ENCODE measurements at regions not wholly inside any gene's neighbourhood (a gene's known extent, or its start where the extent isn't known, plus 50 kb on each side); places are given as distances from the start of the nearest gene placed in this dataset.

DNA sequence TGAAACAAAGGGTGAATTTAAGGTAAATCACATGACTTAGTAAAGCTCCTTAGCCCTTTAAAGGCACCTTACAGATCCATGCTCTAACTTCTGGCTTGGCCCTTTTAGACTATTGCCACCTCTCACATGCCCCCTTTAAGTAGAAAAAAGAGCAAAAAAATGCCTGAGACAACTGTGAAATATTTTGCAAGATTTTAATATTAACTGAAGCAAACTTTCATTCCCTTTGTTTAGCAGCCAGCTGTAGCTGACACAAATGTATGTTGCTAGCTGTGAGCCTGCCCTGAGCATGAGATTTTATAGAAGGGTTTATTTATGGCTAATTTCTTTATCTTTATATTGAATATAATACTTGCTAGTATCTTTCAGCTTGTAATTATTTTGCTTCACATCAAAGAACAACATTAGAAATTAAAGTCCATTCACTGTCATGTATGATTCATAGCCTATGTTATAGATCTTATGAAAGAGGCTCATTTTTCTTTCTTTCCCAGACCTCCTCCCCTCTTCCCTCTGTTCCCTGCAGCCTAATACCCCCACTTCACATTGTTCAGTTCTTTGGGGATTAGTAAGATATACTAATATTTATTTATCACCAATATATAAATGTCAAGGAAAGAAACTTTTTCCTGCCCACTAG lies 637.2 kb upstream of the ZEB2 start:
- POLR2A ChIA-PET, result no interaction called here
- H3K4me3 ChIP-seq (ENCODE audit: low read depth, low read length), result no peak overlapping the region
- no peaks in the 10 kb centered on the region for H3K9me3 ChIP-seq (ENCODE audit: control insufficient read depth, insufficient read depth, low read depth, low read length)
- CTCF ChIA-PET, result interaction anchor here (0.6 kb wide), 1 partner anchor 508 kb away, joined by 3 read pairs; no protein-coding TSS in a partner anchor
- no peak for TF ChIP-seq ZSCAN23 (tag by site-specific recombination; IDR thresholded peaks at IDR 0.05)
- TF ChIP-seq ZNF10 (tag by site-specific recombination; IDR thresholded peaks at IDR 0.05), result no peak
- no peak for TF ChIP-seq ZNF394 (tag by site-specific recombination; IDR thresholded peaks at IDR 0.05; ENCODE audit: borderline replicate concordance)
- no peak for TF ChIP-seq ZNF211 (tag by site-specific recombination; IDR thresholded peaks at IDR 0.05; ENCODE audit: low read depth)
- no peak for TF ChIP-seq ZNF623 (tag by site-specific recombination; IDR thresholded peaks at IDR 0.05)
- TF ChIP-seq ZNF404 (tag by site-specific recombination; IDR thresholded peaks at IDR 0.05), result no peak
- no peak for TF ChIP-seq ZNF660 (tag by site-specific recombination; IDR thresholded peaks at IDR 0.05)
- no peak for TF ChIP-seq ZNF112 (tag by site-specific recombination; IDR thresholded peaks at IDR 0.05)
- TF ChIP-seq, protein P1, sequence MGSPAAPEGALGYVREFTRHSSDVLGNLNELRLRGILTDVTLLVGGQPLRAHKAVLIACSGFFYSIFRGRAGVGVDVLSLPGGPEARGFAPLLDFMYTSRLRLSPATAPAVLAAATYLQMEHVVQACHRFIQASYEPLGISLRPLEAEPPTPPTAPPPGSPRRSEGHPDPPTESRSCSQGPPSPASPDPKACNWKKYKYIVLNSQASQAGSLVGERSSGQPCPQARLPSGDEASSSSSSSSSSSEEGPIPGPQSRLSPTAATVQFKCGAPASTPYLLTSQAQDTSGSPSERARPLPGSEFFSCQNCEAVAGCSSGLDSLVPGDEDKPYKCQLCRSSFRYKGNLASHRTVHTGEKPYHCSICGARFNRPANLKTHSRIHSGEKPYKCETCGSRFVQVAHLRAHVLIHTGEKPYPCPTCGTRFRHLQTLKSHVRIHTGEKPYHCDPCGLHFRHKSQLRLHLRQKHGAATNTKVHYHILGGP (tag by site-specific recombination; IDR thresholded peaks at IDR 0.05), result no peak
- TF ChIP-seq ZNF133 (tag by site-specific recombination; IDR thresholded peaks at IDR 0.05), result no peak
- TF ChIP-seq, protein P2, sequence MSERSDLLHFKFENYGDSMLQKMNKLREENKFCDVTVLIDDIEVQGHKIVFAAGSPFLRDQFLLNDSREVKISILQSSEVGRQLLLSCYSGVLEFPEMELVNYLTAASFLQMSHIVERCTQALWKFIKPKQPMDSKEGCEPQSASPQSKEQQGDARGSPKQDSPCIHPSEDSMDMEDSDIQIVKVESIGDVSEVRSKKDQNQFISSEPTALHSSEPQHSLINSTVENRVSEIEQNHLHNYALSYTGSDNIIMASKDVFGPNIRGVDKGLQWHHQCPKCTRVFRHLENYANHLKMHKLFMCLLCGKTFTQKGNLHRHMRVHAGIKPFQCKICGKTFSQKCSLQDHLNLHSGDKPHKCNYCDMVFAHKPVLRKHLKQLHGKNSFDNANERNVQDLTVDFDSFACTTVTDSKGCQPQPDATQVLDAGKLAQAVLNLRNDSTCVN (tag by site-specific recombination; optimal IDR thresholded peaks at IDR 0.05), result no peak
- TF ChIP-seq, protein P3, sequence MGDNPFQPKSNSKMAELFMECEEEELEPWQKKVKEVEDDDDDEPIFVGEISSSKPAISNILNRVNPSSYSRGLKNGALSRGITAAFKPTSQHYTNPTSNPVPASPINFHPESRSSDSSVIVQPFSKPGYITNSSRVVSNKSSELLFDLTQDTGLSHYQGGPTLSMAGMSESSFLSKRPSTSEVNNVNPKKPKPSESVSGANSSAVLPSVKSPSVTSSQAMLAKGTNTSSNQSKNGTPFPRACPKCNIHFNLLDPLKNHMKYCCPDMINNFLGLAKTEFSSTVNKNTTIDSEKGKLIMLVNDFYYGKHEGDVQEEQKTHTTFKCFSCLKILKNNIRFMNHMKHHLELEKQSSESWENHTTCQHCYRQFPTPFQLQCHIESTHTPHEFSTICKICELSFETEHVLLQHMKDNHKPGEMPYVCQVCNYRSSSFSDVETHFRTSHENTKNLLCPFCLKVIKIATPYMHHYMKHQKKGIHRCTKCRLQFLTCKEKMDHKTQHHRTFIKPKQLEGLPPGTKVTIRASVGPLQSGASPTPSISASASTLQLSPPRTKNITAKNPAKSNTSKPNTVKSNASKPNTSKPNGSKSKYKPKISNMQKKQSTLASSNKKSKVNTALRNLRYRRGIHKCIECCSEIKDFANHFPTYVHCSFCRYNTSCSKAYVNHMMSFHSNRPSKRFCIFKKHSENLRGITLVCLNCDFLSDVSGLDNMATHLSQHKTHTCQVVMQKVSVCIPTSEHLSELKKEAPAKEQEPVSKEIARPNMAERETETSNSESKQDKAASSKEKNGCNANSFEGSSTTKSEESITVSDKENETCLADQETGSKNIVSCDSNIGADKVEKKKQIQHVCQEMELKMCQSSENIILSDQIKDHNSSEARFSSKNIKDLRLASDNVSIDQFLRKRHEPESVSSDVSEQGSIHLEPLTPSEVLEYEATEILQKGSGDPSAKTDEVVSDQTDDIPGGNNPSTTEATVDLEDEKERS (tag by site-specific recombination; IDR thresholded peaks at IDR 0.05), result no peak
- TF ChIP-seq, protein P4, sequence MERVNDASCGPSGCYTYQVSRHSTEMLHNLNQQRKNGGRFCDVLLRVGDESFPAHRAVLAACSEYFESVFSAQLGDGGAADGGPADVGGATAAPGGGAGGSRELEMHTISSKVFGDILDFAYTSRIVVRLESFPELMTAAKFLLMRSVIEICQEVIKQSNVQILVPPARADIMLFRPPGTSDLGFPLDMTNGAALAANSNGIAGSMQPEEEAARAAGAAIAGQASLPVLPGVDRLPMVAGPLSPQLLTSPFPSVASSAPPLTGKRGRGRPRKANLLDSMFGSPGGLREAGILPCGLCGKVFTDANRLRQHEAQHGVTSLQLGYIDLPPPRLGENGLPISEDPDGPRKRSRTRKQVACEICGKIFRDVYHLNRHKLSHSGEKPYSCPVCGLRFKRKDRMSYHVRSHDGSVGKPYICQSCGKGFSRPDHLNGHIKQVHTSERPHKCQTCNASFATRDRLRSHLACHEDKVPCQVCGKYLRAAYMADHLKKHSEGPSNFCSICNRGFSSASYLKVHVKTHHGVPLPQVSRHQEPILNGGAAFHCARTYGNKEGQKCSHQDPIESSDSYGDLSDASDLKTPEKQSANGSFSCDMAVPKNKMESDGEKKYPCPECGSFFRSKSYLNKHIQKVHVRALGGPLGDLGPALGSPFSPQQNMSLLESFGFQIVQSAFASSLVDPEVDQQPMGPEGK (tag by site-specific recombination; IDR thresholded peaks at IDR 0.05), result no peak
- TF ChIP-seq, protein P5, sequence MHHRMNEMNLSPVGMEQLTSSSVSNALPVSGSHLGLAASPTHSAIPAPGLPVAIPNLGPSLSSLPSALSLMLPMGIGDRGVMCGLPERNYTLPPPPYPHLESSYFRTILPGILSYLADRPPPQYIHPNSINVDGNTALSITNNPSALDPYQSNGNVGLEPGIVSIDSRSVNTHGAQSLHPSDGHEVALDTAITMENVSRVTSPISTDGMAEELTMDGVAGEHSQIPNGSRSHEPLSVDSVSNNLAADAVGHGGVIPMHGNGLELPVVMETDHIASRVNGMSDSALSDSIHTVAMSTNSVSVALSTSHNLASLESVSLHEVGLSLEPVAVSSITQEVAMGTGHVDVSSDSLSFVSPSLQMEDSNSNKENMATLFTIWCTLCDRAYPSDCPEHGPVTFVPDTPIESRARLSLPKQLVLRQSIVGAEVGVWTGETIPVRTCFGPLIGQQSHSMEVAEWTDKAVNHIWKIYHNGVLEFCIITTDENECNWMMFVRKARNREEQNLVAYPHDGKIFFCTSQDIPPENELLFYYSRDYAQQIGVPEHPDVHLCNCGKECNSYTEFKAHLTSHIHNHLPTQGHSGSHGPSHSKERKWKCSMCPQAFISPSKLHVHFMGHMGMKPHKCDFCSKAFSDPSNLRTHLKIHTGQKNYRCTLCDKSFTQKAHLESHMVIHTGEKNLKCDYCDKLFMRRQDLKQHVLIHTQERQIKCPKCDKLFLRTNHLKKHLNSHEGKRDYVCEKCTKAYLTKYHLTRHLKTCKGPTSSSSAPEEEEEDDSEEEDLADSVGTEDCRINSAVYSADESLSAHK (tag by site-specific recombination; IDR thresholded peaks at IDR 0.05), result no peak
- H3K4me1 ChIP-seq (ENCODE audit: control insufficient read depth, insufficient read depth, low read length), result no peaks in the 10 kb centered on the region
- H3K36me3 ChIP-seq (ENCODE audit: control insufficient read depth in 2 of 2, insufficient read depth in 1 of 2, low read length in 2 of 2), result no peaks in the 10 kb centered on the region
- H3K27ac ChIP-seq (ENCODE audit: extremely low read depth, low read depth, low read length), result no peak overlapping the region

DNA sequence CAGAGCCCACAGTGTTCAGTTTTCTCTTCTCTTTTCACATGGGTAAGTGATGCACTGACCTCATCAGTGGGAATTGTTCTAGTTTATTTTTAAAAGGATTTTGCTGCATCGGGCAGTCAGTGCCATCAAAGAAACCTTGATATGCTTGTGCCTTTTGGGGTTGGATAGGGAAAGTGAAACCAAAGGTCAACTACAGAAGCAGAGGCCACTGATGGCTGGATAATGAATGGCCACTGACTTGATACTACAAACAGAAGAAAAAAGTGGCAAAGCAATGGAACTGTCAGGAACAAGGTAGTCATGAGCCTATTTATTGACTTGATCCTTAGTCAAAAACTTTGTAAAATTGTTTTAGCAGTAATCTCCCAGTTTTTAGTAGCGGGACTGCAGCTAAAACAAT lies 636.3 kb upstream of the ZEB2 start:
- CTCF ChIA-PET, result no interaction called here
- Histone ChIP-seq H3K9me3 (ENCODE audit: control insufficient read depth, insufficient read depth, low read depth, low read length) (no peaks in the 10 kb centered on the region), H3K27ac (ENCODE audit: extremely low read depth, low read depth, low read length) (no peak overlapping the region), H3K4me1 (ENCODE audit: control insufficient read depth, insufficient read depth, low read length) (no peaks in the 10 kb centered on the region), H3K36me3 (ENCODE audit: control insufficient read depth in 2 of 2, insufficient read depth in 1 of 2, low read length in 2 of 2) (no peaks in the 10 kb centered on the region), H3K4me3 (ENCODE audit: low read depth, low read length) (no peak overlapping the region)
- POLR2A ChIA-PET, result no interaction called here
- TF ChIP-seq KLF10 (tag by site-specific recombination; IDR thresholded peaks at IDR 0.05) (no peak), GLIS1 (tag by site-specific recombination; IDR thresholded peaks at IDR 0.05) (no peak), GLIS2 (tag by site-specific recombination; IDR thresholded peaks at IDR 0.05) (no peak), ZNF664 (tag by site-specific recombination; IDR thresholded peaks at IDR 0.05) (no peak)
- TF ChIP-seq, protein P6, sequence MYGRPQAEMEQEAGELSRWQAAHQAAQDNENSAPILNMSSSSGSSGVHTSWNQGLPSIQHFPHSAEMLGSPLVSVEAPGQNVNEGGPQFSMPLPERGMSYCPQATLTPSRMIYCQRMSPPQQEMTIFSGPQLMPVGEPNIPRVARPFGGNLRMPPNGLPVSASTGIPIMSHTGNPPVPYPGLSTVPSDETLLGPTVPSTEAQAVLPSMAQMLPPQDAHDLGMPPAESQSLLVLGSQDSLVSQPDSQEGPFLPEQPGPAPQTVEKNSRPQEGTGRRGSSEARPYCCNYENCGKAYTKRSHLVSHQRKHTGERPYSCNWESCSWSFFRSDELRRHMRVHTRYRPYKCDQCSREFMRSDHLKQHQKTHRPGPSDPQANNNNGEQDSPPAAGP (tag by site-specific recombination; IDR thresholded peaks at IDR 0.05), result no peak
- TF ChIP-seq, protein P7, sequence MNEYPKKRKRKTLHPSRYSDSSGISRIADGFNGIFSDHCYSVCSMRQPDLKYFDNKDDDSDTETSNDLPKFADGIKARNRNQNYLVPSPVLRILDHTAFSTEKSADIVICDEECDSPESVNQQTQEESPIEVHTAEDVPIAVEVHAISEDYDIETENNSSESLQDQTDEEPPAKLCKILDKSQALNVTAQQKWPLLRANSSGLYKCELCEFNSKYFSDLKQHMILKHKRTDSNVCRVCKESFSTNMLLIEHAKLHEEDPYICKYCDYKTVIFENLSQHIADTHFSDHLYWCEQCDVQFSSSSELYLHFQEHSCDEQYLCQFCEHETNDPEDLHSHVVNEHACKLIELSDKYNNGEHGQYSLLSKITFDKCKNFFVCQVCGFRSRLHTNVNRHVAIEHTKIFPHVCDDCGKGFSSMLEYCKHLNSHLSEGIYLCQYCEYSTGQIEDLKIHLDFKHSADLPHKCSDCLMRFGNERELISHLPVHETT (tag by site-specific recombination; IDR thresholded peaks at IDR 0.05), result no peak
- TF ChIP-seq, protein P8, sequence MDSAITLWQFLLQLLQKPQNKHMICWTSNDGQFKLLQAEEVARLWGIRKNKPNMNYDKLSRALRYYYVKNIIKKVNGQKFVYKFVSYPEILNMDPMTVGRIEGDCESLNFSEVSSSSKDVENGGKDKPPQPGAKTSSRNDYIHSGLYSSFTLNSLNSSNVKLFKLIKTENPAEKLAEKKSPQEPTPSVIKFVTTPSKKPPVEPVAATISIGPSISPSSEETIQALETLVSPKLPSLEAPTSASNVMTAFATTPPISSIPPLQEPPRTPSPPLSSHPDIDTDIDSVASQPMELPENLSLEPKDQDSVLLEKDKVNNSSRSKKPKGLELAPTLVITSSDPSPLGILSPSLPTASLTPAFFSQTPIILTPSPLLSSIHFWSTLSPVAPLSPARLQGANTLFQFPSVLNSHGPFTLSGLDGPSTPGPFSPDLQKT (IDR thresholded peaks at IDR 0.05; ENCODE audit: borderline replicate concordance, low read depth, low read length), result no peak

Data from HEK293 (cell line).